Trophoblast cell (in vitro differentiated cells and primary cell): ENCODE measurements at regions not wholly inside any gene's neighbourhood (a gene's known extent, or its start where the extent isn't known, plus 50 kb on each side); places are given as distances from the start of the nearest gene placed in this dataset.
A peak's percentile ranks its signal among the peaks of the same experiment; 100 is the strongest.

Experiments
- DNase-seq, 2 donors: peaks; one replicate each; pipeline ENCODE4 v3.0.0-alpha.2; 2016
- H2AFZ ChIP-seq: 2 replicates; pipeline ENCODE4 v1.6.1; 2013; ENCODE audit warnings: low read length, moderate library complexity, mild to moderate bottlenecking; ENCODE audit not compliant: insufficient read depth, poor library complexity
- H2AK5ac ChIP-seq: 2 replicates; pipeline ENCODE4 v1.6.1; 2013; ENCODE audit warnings: mild to moderate bottlenecking, low read length
- H2BK120ac ChIP-seq: 2 replicates; pipeline ENCODE4 v1.6.1; 2013; ENCODE audit warnings: low read length, mild to moderate bottlenecking, moderate library complexity; ENCODE audit not compliant: insufficient read depth, poor library complexity
- H2BK12ac ChIP-seq: 2 replicates; pipeline ENCODE4 v1.6.1; 2013; ENCODE audit warnings: mild to moderate bottlenecking, low read length, moderate library complexity
- H2BK5ac ChIP-seq: 2 replicates; pipeline ENCODE4 v1.6.1; 2013; ENCODE audit warnings: low read length, low read depth, moderate library complexity, mild to moderate bottlenecking; ENCODE audit not compliant: poor library complexity
- H3K14ac ChIP-seq: 2 replicates; pipeline ENCODE4 v1.6.1; 2013; ENCODE audit warnings: mild to moderate bottlenecking, low read length
- H3K18ac ChIP-seq: 2 replicates; pipeline ENCODE4 v1.6.1; 2013; ENCODE audit warnings: mild to moderate bottlenecking, low read length
- H3K23ac ChIP-seq: 2 replicates; pipeline ENCODE4 v1.6.1; 2013; ENCODE audit warnings: low read length
- H3K27ac ChIP-seq: 2 replicates; pipeline ENCODE4 v1.5.1; 2013; ENCODE audit warnings: low read depth, mild to moderate bottlenecking, inconsistent platforms, low read length, moderate library complexity
- H3K27me3 ChIP-seq: 2 replicates; pipeline ENCODE4 v1.6.1; 2013; ENCODE audit warnings: inconsistent platforms, mild to moderate bottlenecking, low read length, moderate library complexity; ENCODE audit not compliant: insufficient read depth
- H3K36me3 ChIP-seq, 2 experiments: 1 replicate in 1 of 2; 2 replicates in 1 of 2; pipeline ENCODE4 v1.6.1; 2013; ENCODE audit warnings: low read length in 2 of 2, mild to moderate bottlenecking in 2 of 2, moderate library complexity in 1 of 2; ENCODE audit not compliant: insufficient read depth in 2 of 2, control insufficient read depth in 1 of 2
- H3K4ac ChIP-seq: 2 replicates; pipeline ENCODE4 v1.6.1; 2013; ENCODE audit warnings: low read depth, mild to moderate bottlenecking, low read length, moderate library complexity
- H3K4me1 ChIP-seq, 2 experiments: 1 replicate in 1 of 2; 2 replicates in 1 of 2; pipeline ENCODE4 v1.6.1; 2013; ENCODE audit warnings: low read length in 2 of 2, mild to moderate bottlenecking in 2 of 2, moderate library complexity in 1 of 2; ENCODE audit not compliant: insufficient read depth in 2 of 2, control insufficient read depth in 1 of 2
- H3K4me2 ChIP-seq: 2 replicates; pipeline ENCODE4 v1.6.1; 2013; ENCODE audit warnings: inconsistent platforms, mild to moderate bottlenecking, low read length, moderate library complexity
- H3K4me3 ChIP-seq: 2 replicates; pipeline ENCODE4 v1.5.1; 2013; ENCODE audit warnings: mild to moderate bottlenecking, low read depth, low read length, inconsistent platforms
- H3K79me1 ChIP-seq: one replicate; pipeline ENCODE4 v1.6.1; 2013; ENCODE audit warnings: low read length
- H3K79me2 ChIP-seq: 2 replicates; pipeline ENCODE4 v1.6.1; 2013; ENCODE audit warnings: low read length, mild to moderate bottlenecking; ENCODE audit not compliant: control insufficient read depth, insufficient read depth, poor library complexity
- H3K9ac ChIP-seq: 2 replicates; pipeline ENCODE4 v1.6.1; 2013; ENCODE audit warnings: mild to moderate bottlenecking, low read length
- H3K9me3 ChIP-seq: 2 replicates; pipeline ENCODE4 v1.6.1; 2013; ENCODE audit warnings: low read depth, mild to moderate bottlenecking, control low read depth, inconsistent platforms, low read length; ENCODE audit not compliant: insufficient read depth
- H4K12ac ChIP-seq: 2 replicates; pipeline ENCODE4 v1.6.1; 2013; ENCODE audit warnings: low read depth, mild to moderate bottlenecking, low read length, moderate library complexity
- H4K8ac ChIP-seq: 2 replicates; pipeline ENCODE4 v1.6.1; 2013; ENCODE audit warnings: low read depth, mild to moderate bottlenecking, low read length, moderate library complexity
- H4K91ac ChIP-seq: one replicate; pipeline ENCODE4 v1.6.1; 2013; ENCODE audit warnings: low read depth, mild to moderate bottlenecking, low read length, moderate library complexity
- WGBS: extraction: QIAGEN DNeasy Blood & Tissue Kit; methylation state at CpG from one replicate; pipeline ENCODE4 v1.1.7; 2013; ENCODE audit warnings: missing lambda C conversion rate; ENCODE audit not compliant: insufficient read length, insufficient coverage; ENCODE audit errors: extremely low coverage; 5-methylcytosine and 5-hydroxymethylcytosine counted together

DNA sequence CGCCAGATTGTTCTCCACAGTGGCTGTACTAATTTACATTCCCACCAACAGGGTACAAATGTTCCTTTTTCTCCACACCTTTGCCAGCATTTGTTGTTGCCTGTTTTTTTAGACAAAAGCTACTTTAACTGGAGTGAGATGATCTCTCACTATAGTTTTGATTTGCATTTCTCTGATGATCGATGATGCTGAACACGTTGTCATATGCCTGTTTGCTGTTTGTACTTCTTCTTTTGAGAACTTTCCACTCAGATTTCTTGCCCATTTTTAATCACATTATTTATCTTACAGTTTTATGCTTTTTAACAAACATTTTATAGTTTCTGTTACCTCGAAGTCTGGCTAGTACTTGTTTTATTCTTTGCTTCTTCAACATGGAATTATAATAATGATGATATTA, 643.7 kb upstream of the ALCAM start:
- no CpG with 5 or more reads among the region's 4 CpGs for WGBS
- Histone ChIP-seq H2BK120ac (no peak overlapping the region), H3K4me2 (no peak overlapping the region), H4K91ac (no peak overlapping the region), H3K9ac (no peak overlapping the region), H4K12ac (no peak overlapping the region), H3K27ac (no peak overlapping the region), H2BK5ac (no peak overlapping the region), H3K79me1 (no peaks in the 10 kb centered on the region), H3K4ac (no peak overlapping the region), H3K4me1 (no peaks in the 10 kb centered on the region), H3K18ac (no peak overlapping the region), H2AFZ (no peak overlapping the region), H3K36me3 (no peaks in the 10 kb centered on the region), H3K27me3 (no peaks in the 10 kb centered on the region), H4K8ac (no peak overlapping the region), H3K79me2 (no peaks in the 10 kb centered on the region), H3K4me3 (no peak overlapping the region), H2BK12ac (no peak overlapping the region), H2AK5ac (no peak overlapping the region), H3K23ac (no peak overlapping the region), H3K9me3 (no peaks in the 10 kb centered on the region), H3K14ac (no peak overlapping the region)
- DNase-seq: no peak

DNA sequence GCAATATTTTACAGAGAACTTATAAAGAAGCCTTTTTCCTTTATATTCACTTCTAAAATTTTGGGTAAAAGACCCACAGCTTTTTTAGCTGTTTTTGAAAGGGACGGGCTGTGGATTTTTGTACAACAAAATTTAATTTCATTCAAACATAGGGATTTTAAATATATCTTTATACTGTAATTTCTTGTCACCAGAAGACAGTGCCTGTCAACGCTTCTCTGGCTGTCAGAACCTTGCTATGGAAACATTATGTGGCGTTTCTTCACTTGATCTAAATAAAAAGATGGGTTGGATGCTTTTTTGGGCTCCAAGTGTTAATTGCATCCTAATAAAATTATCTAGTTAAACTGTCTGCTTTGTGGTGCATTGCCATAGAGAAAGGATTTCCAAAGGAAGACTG, 635.6 kb upstream of the ALCAM start:
- WGBS: no CpG with 5 or more reads among the region's 3 CpGs
- no peak overlapping the region for H3K4ac ChIP-seq
- no peak overlapping the region for H2BK120ac ChIP-seq
- no peaks in the 10 kb centered on the region for H3K4me1 ChIP-seq
- H3K79me2 ChIP-seq: no peaks in the 10 kb centered on the region
- no peak overlapping the region for H2AFZ ChIP-seq
- H3K23ac ChIP-seq: no peak overlapping the region
- H3K4me3 ChIP-seq: no peak overlapping the region
- no peak overlapping the region for H4K91ac ChIP-seq
- no peak for DNase-seq
- H2AK5ac ChIP-seq: no peak overlapping the region
- no peak overlapping the region for H4K8ac ChIP-seq
- no peak overlapping the region for H3K4me2 ChIP-seq
- H2BK5ac ChIP-seq: no peak overlapping the region
- no peak overlapping the region for H3K27ac ChIP-seq
- H3K9me3 ChIP-seq: no peaks in the 10 kb centered on the region
- no peak overlapping the region for H2BK12ac ChIP-seq
- no peaks in the 10 kb centered on the region for H3K79me1 ChIP-seq
- no peak overlapping the region for H3K18ac ChIP-seq
- H3K9ac ChIP-seq: no peak overlapping the region
- no peak overlapping the region for H4K12ac ChIP-seq
- H3K14ac ChIP-seq: no peak overlapping the region
- no peaks in the 10 kb centered on the region for H3K27me3 ChIP-seq
- no peaks in the 10 kb centered on the region for H3K36me3 ChIP-seq

- H2BK12ac ChIP-seq: no peak overlapping the region
- H3K79me2 ChIP-seq: no peaks in the 10 kb centered on the region
- H2AFZ ChIP-seq: no peak overlapping the region
- H3K36me3 ChIP-seq: no peaks in the 10 kb centered on the region
- H3K4me1 ChIP-seq: no peaks in the 10 kb centered on the region
- no peaks in the 10 kb centered on the region for H3K27me3 ChIP-seq
- no peak overlapping the region for H4K12ac ChIP-seq
- H3K4me2 ChIP-seq: no peak overlapping the region
- H3K14ac ChIP-seq: no peak overlapping the region
- no peak overlapping the region for H2BK5ac ChIP-seq
- H3K79me1 ChIP-seq: no peaks in the 10 kb centered on the region
- H4K8ac ChIP-seq: no peak overlapping the region
- no peak overlapping the region for H3K4me3 ChIP-seq
- no peak overlapping the region for H3K4ac ChIP-seq
- H3K9me3 ChIP-seq: no peaks in the 10 kb centered on the region
- no peak overlapping the region for H3K18ac ChIP-seq
- no peak overlapping the region for H4K91ac ChIP-seq
- H2BK120ac ChIP-seq: no peak overlapping the region
- DNase-seq: no peak
- no CpG with 5 or more reads among the region's 2 CpGs for WGBS
- H3K9ac ChIP-seq: no peak overlapping the region
- no peak overlapping the region for H2AK5ac ChIP-seq
- H3K23ac ChIP-seq: no peak overlapping the region
- H3K27ac ChIP-seq: no peak overlapping the region
Observed at GRCh38 chr3:104734627-104735026, 632.1 kb upstream of the ALCAM start.

DNA sequence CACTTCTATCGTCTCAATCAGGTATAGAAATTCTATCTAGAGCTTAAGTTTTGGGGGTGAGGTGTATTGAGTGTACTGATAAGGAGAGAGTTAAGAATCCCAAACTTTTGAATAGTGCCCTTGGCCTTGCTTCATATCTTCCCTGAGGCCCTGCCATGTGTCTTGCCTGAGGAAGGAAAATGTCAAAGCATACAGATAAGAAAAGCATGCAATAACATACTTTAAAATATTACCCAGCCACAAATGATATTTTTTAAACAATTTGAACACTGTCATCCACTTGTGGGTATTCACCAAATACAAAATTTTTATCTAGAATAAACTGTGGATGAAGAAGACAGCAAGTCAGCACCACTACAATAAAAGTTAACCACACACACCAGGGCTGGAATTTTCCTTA, 631.0 kb upstream of the ALCAM start:
- Histone ChIP-seq H3K18ac (no peak overlapping the region), H2BK120ac (no peak overlapping the region), H4K8ac (no peak overlapping the region), H2BK5ac (no peak overlapping the region), H3K79me2 (no peaks in the 10 kb centered on the region), H3K27ac (no peak overlapping the region), H3K9me3 (no peaks in the 10 kb centered on the region), H3K27me3 (no peaks in the 10 kb centered on the region), H3K4me3 (no peak overlapping the region), H3K23ac (no peak overlapping the region), H3K4ac (no peak overlapping the region), H3K9ac (no peak overlapping the region), H2AFZ (no peak overlapping the region), H3K14ac (no peak overlapping the region), H3K4me1 (no peaks in the 10 kb centered on the region), H2BK12ac (no peak overlapping the region), H3K79me1 (no peaks in the 10 kb centered on the region), H4K91ac (no peak overlapping the region), H2AK5ac (no peak overlapping the region), H4K12ac (no peak overlapping the region), H3K36me3 (no peaks in the 10 kb centered on the region), H3K4me2 (no peak overlapping the region)
- DNase-seq: peak; percentile 7 to 48
- 83% methylated on average over 1 of the region's 1 CpG for WGBS
